ENCODE measurements at regions not wholly inside any gene's neighbourhood (a gene's known extent, or its start where the extent isn't known, plus 50 kb on each side); places are given as distances from the start of the nearest gene placed in this dataset.

DNA sequence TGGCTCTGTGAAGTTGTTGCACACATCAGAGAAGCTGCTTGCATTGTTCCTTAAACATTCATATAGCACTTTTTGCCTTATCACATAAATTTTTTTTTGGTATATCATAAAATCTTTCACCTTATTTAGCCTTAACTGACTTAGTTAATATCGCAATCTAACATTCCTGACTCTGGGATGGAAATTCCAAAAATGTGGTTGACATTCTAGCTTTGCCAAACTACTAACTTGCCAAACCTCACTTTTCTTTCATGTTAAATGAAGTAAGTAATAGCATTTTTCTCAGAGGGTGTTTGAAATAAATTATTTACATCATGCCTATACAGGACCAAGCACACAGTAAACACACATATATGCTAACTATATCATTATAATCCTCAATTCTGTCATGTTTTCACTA, 736.9 kb upstream of the PCDH9 start:
- TF ChIP-seq, protein P1, sequence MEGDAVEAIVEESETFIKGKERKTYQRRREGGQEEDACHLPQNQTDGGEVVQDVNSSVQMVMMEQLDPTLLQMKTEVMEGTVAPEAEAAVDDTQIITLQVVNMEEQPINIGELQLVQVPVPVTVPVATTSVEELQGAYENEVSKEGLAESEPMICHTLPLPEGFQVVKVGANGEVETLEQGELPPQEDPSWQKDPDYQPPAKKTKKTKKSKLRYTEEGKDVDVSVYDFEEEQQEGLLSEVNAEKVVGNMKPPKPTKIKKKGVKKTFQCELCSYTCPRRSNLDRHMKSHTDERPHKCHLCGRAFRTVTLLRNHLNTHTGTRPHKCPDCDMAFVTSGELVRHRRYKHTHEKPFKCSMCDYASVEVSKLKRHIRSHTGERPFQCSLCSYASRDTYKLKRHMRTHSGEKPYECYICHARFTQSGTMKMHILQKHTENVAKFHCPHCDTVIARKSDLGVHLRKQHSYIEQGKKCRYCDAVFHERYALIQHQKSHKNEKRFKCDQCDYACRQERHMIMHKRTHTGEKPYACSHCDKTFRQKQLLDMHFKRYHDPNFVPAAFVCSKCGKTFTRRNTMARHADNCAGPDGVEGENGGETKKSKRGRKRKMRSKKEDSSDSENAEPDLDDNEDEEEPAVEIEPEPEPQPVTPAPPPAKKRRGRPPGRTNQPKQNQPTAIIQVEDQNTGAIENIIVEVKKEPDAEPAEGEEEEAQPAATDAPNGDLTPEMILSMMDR (IDR thresholded peaks at IDR 0.05; ENCODE audit: low read depth, low read length, poor library complexity, severe bottlenecking) = no peak
- TF ChIP-seq EZH2phosphoT487 (IDR thresholded peaks at IDR 0.05; ENCODE audit: borderline replicate concordance, low read length) = no peak

All from DOHH2 (cell line).